Naive B cell (primary cell): ENCODE measurements at regions not wholly inside any gene's neighbourhood (a gene's known extent, or its start where the extent isn't known, plus 50 kb on each side); places are given as distances from the start of the nearest gene placed in this dataset.

Experiments used
- ATAC-seq, 2 donors: fragments of 150-1000 bp; cut with Tn5 transposase; 2 replicates each; pipeline ENCODE4 v1.10.0; 2021; ENCODE audit warnings: low read depth in 2 of 2, mild to moderate bottlenecking in 2 of 2, moderate library complexity in 2 of 2
- DNase-seq: peaks from one replicate; pipeline ENCODE4 v3.0.0; 2022
- H3K27ac Mint-ChIP-seq, 6 donors: one replicate each; pipeline ENCODE4 v1.8.0; 2020 to 2022; ENCODE audit warnings: mild to moderate bottlenecking in 6 of 6, mixed read lengths in 6 of 6, moderate library complexity in 5 of 6, inconsistent platforms in 2 of 6
- H3K27me3 Mint-ChIP-seq, 3 donors: one replicate each; pipeline ENCODE4 v1.8.0; 2021 to 2022; ENCODE audit warnings: mixed read lengths in 3 of 3, mild to moderate bottlenecking in 1 of 3
- H3K36me3 Mint-ChIP-seq, 2 donors: one replicate each; pipeline ENCODE4 v1.8.0; 2020 to 2022; ENCODE audit warnings: mixed read lengths in 2 of 2, inconsistent platforms in 1 of 2, mild to moderate bottlenecking in 1 of 2
- H3K4me1 Mint-ChIP-seq, 3 donors: one replicate each; pipeline ENCODE4 v1.8.0; 2020 to 2022; ENCODE audit warnings: mixed read lengths in 3 of 3, inconsistent platforms in 1 of 3, mild to moderate bottlenecking in 1 of 3, moderate library complexity in 1 of 3
- H3K4me3 Mint-ChIP-seq, 8 donors: one replicate each; pipeline ENCODE4 v1.8.0; 2020 to 2022; ENCODE audit warnings: mild to moderate bottlenecking in 8 of 8, mixed read lengths in 8 of 8, moderate library complexity in 8 of 8, inconsistent platforms in 2 of 8
- H3K9me3 Mint-ChIP-seq, 7 donors: one replicate each; pipeline ENCODE4 v1.8.0; 2020 to 2022; ENCODE audit warnings: mixed read lengths in 7 of 7, mild to moderate bottlenecking in 5 of 7, inconsistent platforms in 2 of 7, moderate library complexity in 1 of 7

GRCh38 chr3:72632129-72632528 lies 216.1 kb downstream of the SHQ1 start:
- H3K4me1 Mint-ChIP-seq, result peaks cover 27 to 32% (median 32%) of the 10 kb centered on the region in 3 donors
- H3K27me3 Mint-ChIP-seq, result peaks cover 21 to 23% (median 21%) of the 10 kb centered on the region in 3 donors

DNA sequence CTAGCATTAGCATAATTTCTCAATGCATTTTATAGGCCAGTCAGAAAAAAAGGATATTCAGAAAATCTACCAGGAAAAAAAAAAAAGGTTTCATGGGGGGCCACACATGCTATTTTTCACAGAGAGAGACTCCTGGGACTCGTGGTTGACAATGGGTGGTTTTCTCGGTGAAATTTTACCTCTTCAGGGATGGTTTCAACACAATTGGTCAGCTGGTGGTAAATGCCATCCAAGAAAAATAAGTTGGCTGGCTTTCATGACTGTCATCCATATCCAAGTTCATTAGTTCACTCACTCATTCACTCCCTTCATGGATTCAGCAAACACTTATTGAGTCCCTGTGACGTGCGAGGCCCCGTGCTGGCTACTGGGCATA lies 217.3 kb downstream of the SHQ1 start:
- Mint-ChIP-seq H3K27me3 (peaks cover 15 to 21% (median 16%) of the 10 kb centered on the region in 3 donors), H3K4me3 (no peak overlapping the region), H3K27ac (peak overlapping the region in 1 of 6 donors; percentile 50), H3K36me3 (no peaks in the 10 kb centered on the region), H3K9me3 (peaks cover 0 to 12% (median 0%) of the 10 kb centered on the region in 7 donors), H3K4me1 (peaks cover 24 to 30% (median 29%) of the 10 kb centered on the region in 3 donors)
- ATAC-seq (no peak), DNase-seq (no peak)

More at GRCh38 chr3:72632129-72632528, 216.1 kb downstream of the SHQ1 start:
- Mint-ChIP-seq H3K9me3 (peaks cover 0 to 12% (median 0%) of the 10 kb centered on the region in 7 donors), H3K27ac (no peak overlapping the region), H3K36me3 (peaks cover 0 to 4% of the 10 kb centered on the region in 2 donors), H3K4me3 (no peak overlapping the region)
- DNase-seq (no peak), ATAC-seq (no peak)

DNA sequence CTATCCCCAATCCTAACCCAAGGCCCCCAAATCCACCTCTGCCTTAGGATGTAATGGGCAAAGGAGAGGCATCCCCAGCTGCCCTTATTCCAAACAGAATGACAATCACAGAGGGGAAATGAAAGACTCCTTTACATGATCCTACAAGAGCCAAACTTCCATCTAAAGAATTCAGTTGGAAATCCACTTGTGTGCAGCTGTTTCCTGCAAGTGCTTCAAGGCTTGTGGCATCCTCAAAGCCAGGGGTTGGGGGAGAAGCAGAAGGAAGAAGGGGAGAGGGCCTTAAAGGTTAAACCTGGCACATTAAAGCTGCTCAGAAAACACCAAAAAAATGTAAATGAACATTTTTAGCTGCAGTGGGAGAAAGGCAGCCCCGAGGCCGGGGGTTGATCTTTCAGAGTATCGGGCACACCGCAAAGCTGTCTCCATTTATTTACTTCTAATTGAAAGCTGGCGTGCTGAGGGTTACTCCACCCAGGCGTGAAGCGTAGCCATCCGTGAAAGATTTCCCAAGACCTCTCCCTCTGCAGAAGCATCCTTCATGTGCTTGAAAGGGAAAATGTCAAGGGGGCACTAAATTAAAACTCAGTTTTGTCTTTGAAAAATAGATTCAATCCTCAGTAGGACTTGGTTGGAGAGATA lies 217.8 kb downstream of the SHQ1 start:
- Mint-ChIP-seq H3K4me3 (peak overlapping the region in 1 of 8 donors; percentile 37), H3K9me3 (peaks cover 0 to 12% (median 0%) of the 10 kb centered on the region in 7 donors), H3K4me1 (peaks cover 24 to 30% (median 29%) of the 10 kb centered on the region in 3 donors), H3K27me3 (peaks cover 13 to 19% (median 17%) of the 10 kb centered on the region in 3 donors), H3K27ac (no peak overlapping the region), H3K36me3 (no peaks in the 10 kb centered on the region)
- DNase-seq (no peak), ATAC-seq (no peak)

GRCh38 chr3:72629191-72629631 lies 219.0 kb downstream of the SHQ1 start:
- H3K27me3 Mint-ChIP-seq, result peaks cover 12 to 23% (median 16%) of the 10 kb centered on the region in 3 donors
- peaks cover 0 to 1% of the 10 kb centered on the region in 2 donors for H3K36me3 Mint-ChIP-seq
- ATAC-seq, result peak; percentile 91 to 97
- DNase-seq, result peak; percentile 48
- H3K4me3 Mint-ChIP-seq, result peak overlapping the region in 2 of 8 donors; percentile 6 to 13
- peaks cover 24 to 30% (median 29%) of the 10 kb centered on the region in 3 donors for H3K4me1 Mint-ChIP-seq
- H3K27ac Mint-ChIP-seq, result peak overlapping the region in 1 of 6 donors; percentile 14
- peaks cover 0 to 12% (median 0%) of the 10 kb centered on the region in 7 donors for H3K9me3 Mint-ChIP-seq

- Mint-ChIP-seq H3K9me3 (peaks cover 0 to 12% (median 0%) of the 10 kb centered on the region in 7 donors), H3K27me3 (peaks cover 7 to 28% (median 18%) of the 10 kb centered on the region in 3 donors), H3K4me3 (no peak overlapping the region), H3K27ac (no peak overlapping the region), H3K36me3 (peaks cover 0 to 8% of the 10 kb centered on the region in 2 donors), H3K4me1 (peaks cover 24 to 30% (median 29%) of the 10 kb centered on the region in 3 donors)
- ATAC-seq, result no peak
- DNase-seq, result peak; percentile 4
These were observed 220.2 kb downstream of the SHQ1 start for GRCh38 chr3:72628065-72628464.

- peaks cover 11 to 34% (median 24%) of the 10 kb centered on the region in 3 donors for H3K27me3 Mint-ChIP-seq
- no peak overlapping the region for H3K4me3 Mint-ChIP-seq
- no peak overlapping the region for H3K27ac Mint-ChIP-seq
- H3K36me3 Mint-ChIP-seq, result peaks cover 0 to 13% of the 10 kb centered on the region in 2 donors
- DNase-seq (no peak), ATAC-seq (no peak)
- H3K9me3 Mint-ChIP-seq, result peaks cover 0 to 9% (median 2%) of the 10 kb centered on the region in 7 donors
- H3K4me1 Mint-ChIP-seq, result peaks cover 24 to 30% (median 29%) of the 10 kb centered on the region in 3 donors
These were observed 221.0 kb downstream of the SHQ1 start for GRCh38 chr3:72627271-72627670.

DNA sequence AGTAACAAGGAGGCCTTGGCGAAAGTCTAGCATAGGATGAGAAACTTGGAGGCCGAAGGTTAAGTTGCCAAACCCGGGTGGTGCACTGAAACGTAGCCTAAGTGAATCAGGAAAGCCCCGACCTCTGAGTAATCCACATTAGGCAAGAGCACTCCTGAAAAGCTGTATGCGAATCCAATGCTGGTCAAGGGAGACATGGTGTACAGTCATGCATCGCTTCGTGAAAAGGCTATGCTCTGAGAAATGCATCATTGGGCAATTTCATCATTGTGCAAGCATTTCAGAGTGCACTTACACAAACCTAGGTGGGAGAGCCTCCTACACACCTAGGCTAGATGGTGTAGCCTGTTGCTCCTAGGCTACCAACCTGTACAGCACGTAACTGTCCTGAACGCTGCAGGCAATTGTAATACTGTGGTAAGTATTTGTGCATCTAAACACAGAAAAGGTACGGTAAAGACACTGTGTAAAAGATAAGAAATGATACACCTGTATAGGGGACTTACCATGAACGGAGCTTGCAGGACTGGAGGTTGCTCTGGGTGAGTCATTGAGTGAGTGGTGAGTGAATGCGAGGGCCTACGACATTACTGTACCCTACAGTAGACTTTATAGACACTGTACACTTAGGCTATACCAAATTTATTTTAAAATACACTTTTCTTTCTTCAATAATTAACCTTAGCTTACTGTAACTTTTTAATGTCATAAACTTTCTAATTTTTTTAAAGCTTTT lies 222.5 kb downstream of the SHQ1 start:
- H3K36me3 Mint-ChIP-seq, result peaks cover 0 to 20% of the 10 kb centered on the region in 2 donors
- DNase-seq, result no peak
- H3K4me1 Mint-ChIP-seq, result peaks cover 24 to 30% (median 29%) of the 10 kb centered on the region in 3 donors
- H3K27me3 Mint-ChIP-seq, result peaks cover 14 to 40% (median 30%) of the 10 kb centered on the region in 3 donors
- no peak overlapping the region for H3K4me3 Mint-ChIP-seq
- no peak overlapping the region for H3K27ac Mint-ChIP-seq
- no peak for ATAC-seq
- peaks cover 0 to 6% (median 5%) of the 10 kb centered on the region in 7 donors for H3K9me3 Mint-ChIP-seq

- no peak overlapping the region for H3K4me3 Mint-ChIP-seq
- H3K4me1 Mint-ChIP-seq, result peaks cover 19 to 24% (median 23%) of the 10 kb centered on the region in 3 donors
- peaks cover 19 to 40% (median 30%) of the 10 kb centered on the region in 3 donors for H3K27me3 Mint-ChIP-seq
- ATAC-seq, result no peak
- no peak for DNase-seq
- H3K36me3 Mint-ChIP-seq, result peaks cover 0 to 26% of the 10 kb centered on the region in 2 donors
- peaks cover 0 to 6% (median 5%) of the 10 kb centered on the region in 7 donors for H3K9me3 Mint-ChIP-seq
- no peak overlapping the region for H3K27ac Mint-ChIP-seq
These were observed 223.6 kb downstream of the SHQ1 start for GRCh38 chr3:72624656-72625055.

DNA sequence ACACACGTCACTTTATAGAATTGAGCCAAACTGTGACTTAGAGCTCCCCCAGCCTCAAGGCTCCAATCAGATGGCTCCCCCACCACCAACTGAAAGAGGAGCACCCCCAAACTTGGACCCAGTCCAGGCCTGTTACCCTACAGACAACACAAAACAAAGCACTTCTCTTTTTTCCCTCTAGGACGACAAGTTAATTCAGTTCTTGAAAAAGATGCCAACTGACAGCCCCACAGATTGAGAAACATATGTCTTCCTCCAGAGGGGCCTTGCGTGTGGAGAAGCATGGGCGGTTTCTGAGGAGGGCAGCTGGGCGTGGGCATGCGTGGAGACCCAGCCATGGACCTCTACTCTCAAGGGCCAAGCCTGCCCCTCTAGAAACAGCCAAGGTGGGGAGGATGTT lies 229.5 kb downstream of the SHQ1 start:
- Mint-ChIP-seq H3K9me3 (peaks cover 9 to 27% (median 14%) of the 10 kb centered on the region in 7 donors), H3K27ac (peak overlapping the region in 1 of 6 donors; percentile 9), H3K4me3 (no peak overlapping the region), H3K27me3 (peaks cover 29 to 53% (median 42%) of the 10 kb centered on the region in 3 donors), H3K36me3 (peaks cover 6 to 32% of the 10 kb centered on the region in 2 donors), H3K4me1 (peaks cover 7 to 9% (median 8%) of the 10 kb centered on the region in 3 donors)
- no peak for ATAC-seq
- DNase-seq, result no peak

- H3K27ac Mint-ChIP-seq, result no peak overlapping the region
- DNase-seq (no peak), ATAC-seq (no peak)
- peaks cover 7 to 9% (median 8%) of the 10 kb centered on the region in 3 donors for H3K4me1 Mint-ChIP-seq
- peaks cover 6 to 27% of the 10 kb centered on the region in 2 donors for H3K36me3 Mint-ChIP-seq
- H3K4me3 Mint-ChIP-seq, result peak overlapping the region in 1 of 8 donors; percentile 53
- peaks cover 29 to 45% (median 35%) of the 10 kb centered on the region in 3 donors for H3K27me3 Mint-ChIP-seq
- H3K9me3 Mint-ChIP-seq, result peaks cover 9 to 27% (median 14%) of the 10 kb centered on the region in 7 donors
These were observed 230.7 kb downstream of the SHQ1 start for GRCh38 chr3:72617424-72618024.

GRCh38 chr3:72615776-72616175 lies 232.5 kb downstream of the SHQ1 start:
- Mint-ChIP-seq H3K36me3 (peaks cover 6 to 18% of the 10 kb centered on the region in 2 donors), H3K4me1 (peaks cover 7 to 10% (median 8%) of the 10 kb centered on the region in 3 donors), H3K27ac (no peak overlapping the region), H3K27me3 (peaks cover 24 to 44% (median 26%) of the 10 kb centered on the region in 3 donors), H3K4me3 (no peak overlapping the region), H3K9me3 (peaks cover 7 to 27% (median 9%) of the 10 kb centered on the region in 7 donors)
- no peak for DNase-seq
- no peak for ATAC-seq

- peaks cover 6 to 12% of the 10 kb centered on the region in 2 donors for H3K36me3 Mint-ChIP-seq
- ATAC-seq (no peak), DNase-seq (no peak)
- peaks cover 19 to 47% (median 26%) of the 10 kb centered on the region in 3 donors for H3K27me3 Mint-ChIP-seq
- H3K9me3 Mint-ChIP-seq, result peaks cover 7 to 27% (median 9%) of the 10 kb centered on the region in 7 donors
- H3K27ac Mint-ChIP-seq, result no peak overlapping the region
- H3K4me3 Mint-ChIP-seq, result no peak overlapping the region
- H3K4me1 Mint-ChIP-seq, result peaks cover 7 to 11% (median 8%) of the 10 kb centered on the region in 3 donors
These were observed 233.1 kb downstream of the SHQ1 start for GRCh38 chr3:72615182-72615581.
